NCI-H345 (cell line): ENCODE measurements at regions not wholly inside any gene's neighbourhood (a gene's known extent, or its start where the extent isn't known, plus 50 kb on each side); places are given as distances from the start of the nearest gene placed in this dataset.

ENCODE experiments used
- DNase-seq: peaks from one replicate; lab custom pipeline; 2025; lab: John Stamatoyannopoulos, UW

GRCh38 chr20:12022126-12022525, 104.4 kb downstream of the BTBD3 start:
- no peak for DNase-seq

GRCh38 chr20:12023194-12023795, 105.6 kb downstream of the BTBD3 start:
- no peak for DNase-seq

GRCh38 chr20:12028771-12029170, 111.1 kb downstream of the BTBD3 start:
- no peak for DNase-seq

GRCh38 chr20:12030470-12030869, 112.8 kb downstream of the BTBD3 start:
- DNase-seq = peak; percentile 74

- no peak for DNase-seq
Observed at GRCh38 chr20:12036142-12036541, 118.4 kb downstream of the BTBD3 start.

- DNase-seq = no peak
Observed at GRCh38 chr20:12037521-12037920, 119.8 kb downstream of the BTBD3 start.

GRCh38 chr20:12040261-12040660, 122.6 kb downstream of the BTBD3 start:
- DNase-seq = no peak

- no peak for DNase-seq
Observed at GRCh38 chr20:12044969-12045368, 127.3 kb downstream of the BTBD3 start.

- peak; percentile 41 for DNase-seq
Observed at GRCh38 chr20:12047838-12048432, 130.2 kb downstream of the BTBD3 start.

GRCh38 chr20:12049125-12049524, 131.4 kb downstream of the BTBD3 start:
- no peak for DNase-seq

GRCh38 chr20:12051206-12052163, 133.8 kb downstream of the BTBD3 start:
- no peak for DNase-seq

GRCh38 chr20:12053353-12053752, 135.7 kb downstream of the BTBD3 start:
- DNase-seq = no peak

- DNase-seq = no peak
Observed at GRCh38 chr20:12054556-12054955, 136.9 kb downstream of the BTBD3 start.

- no peak for DNase-seq
Observed at GRCh38 chr20:12055161-12055560, 137.5 kb downstream of the BTBD3 start.

- DNase-seq = no peak
Observed at GRCh38 chr20:12056839-12057238, 139.1 kb downstream of the BTBD3 start.

GRCh38 chr20:12057778-12058177, 140.1 kb downstream of the BTBD3 start:
- DNase-seq = no peak

- DNase-seq = no peak
Observed at GRCh38 chr20:12058216-12058615, 140.5 kb downstream of the BTBD3 start.

- no peak for DNase-seq
Observed at GRCh38 chr20:12061466-12061865, 143.8 kb downstream of the BTBD3 start.

GRCh38 chr20:12063106-12063684, 145.5 kb downstream of the BTBD3 start:
- DNase-seq = no peak

GRCh38 chr20:12064540-12064939, 146.8 kb downstream of the BTBD3 start:
- DNase-seq = no peak

GRCh38 chr20:12067686-12068085, 150.0 kb downstream of the BTBD3 start:
- DNase-seq = no peak

- no peak for DNase-seq
Observed at GRCh38 chr20:12068121-12068520, 150.4 kb downstream of the BTBD3 start.

- no peak for DNase-seq
Observed at GRCh38 chr20:12069181-12069580, 151.5 kb downstream of the BTBD3 start.
